ENCODE measurements at regions not wholly inside any gene's neighbourhood (a gene's known extent, or its start where the extent isn't known, plus 50 kb on each side); places are given as distances from the start of the nearest gene placed in this dataset.

GRCh38 chr13:69300131-69300530, 807.5 kb upstream of the ATXN8OS start:
- H3K27me3 Mint-ChIP-seq: no peaks in the 10 kb centered on the region
- H3K9me3 Mint-ChIP-seq: no peaks in the 10 kb centered on the region
- no peaks in the 10 kb centered on the region for H3K4me1 Mint-ChIP-seq
- DNase-seq: no peak
- ATAC-seq (ENCODE audit: low read depth): no peak
- POLR2A ChIA-PET: no interaction called here
- no peak overlapping the region for H3K27ac Mint-ChIP-seq
- H3K36me3 Mint-ChIP-seq: no peaks in the 10 kb centered on the region
- H3K4me3 Mint-ChIP-seq: no peak overlapping the region

GRCh38 chr13:69296130-69296529, 811.5 kb upstream of the ATXN8OS start:
- no peak overlapping the region for H3K4me3 Mint-ChIP-seq
- no peaks in the 10 kb centered on the region for H3K4me1 Mint-ChIP-seq
- no peaks in the 10 kb centered on the region for H3K27me3 Mint-ChIP-seq
- POLR2A ChIA-PET: no interaction called here
- no peaks in the 10 kb centered on the region for H3K36me3 Mint-ChIP-seq
- DNase-seq (no peak), ATAC-seq (ENCODE audit: low read depth) (no peak)
- H3K9me3 Mint-ChIP-seq: peaks cover 2% of the 10 kb centered on the region
- H3K27ac Mint-ChIP-seq: no peak overlapping the region

- POLR2A ChIA-PET: no interaction called here
- H3K9me3 Mint-ChIP-seq: peaks cover 3% of the 10 kb centered on the region
- no peaks in the 10 kb centered on the region for H3K27me3 Mint-ChIP-seq
- no peak for DNase-seq
- ATAC-seq (ENCODE audit: low read depth): no peak
- H3K4me3 Mint-ChIP-seq: no peak overlapping the region
- no peaks in the 10 kb centered on the region for H3K36me3 Mint-ChIP-seq
- no peaks in the 10 kb centered on the region for H3K4me1 Mint-ChIP-seq
- no peak overlapping the region for H3K27ac Mint-ChIP-seq
These were observed 814.7 kb upstream of the ATXN8OS start for GRCh38 chr13:69292789-69293425.

GRCh38 chr13:69291292-69291906, 816.2 kb upstream of the ATXN8OS start:
- H3K4me1 Mint-ChIP-seq: no peaks in the 10 kb centered on the region

GRCh38 chr13:69288026-69288425, 819.6 kb upstream of the ATXN8OS start:
- H3K27ac Mint-ChIP-seq: no peak overlapping the region
- no peak overlapping the region for H3K4me3 Mint-ChIP-seq
- H3K27me3 Mint-ChIP-seq: no peaks in the 10 kb centered on the region
- H3K9me3 Mint-ChIP-seq: peaks cover 2% of the 10 kb centered on the region
- DNase-seq (no peak), ATAC-seq (ENCODE audit: low read depth) (no peak)
- no peaks in the 10 kb centered on the region for H3K4me1 Mint-ChIP-seq
- POLR2A ChIA-PET: no interaction called here
- no peaks in the 10 kb centered on the region for H3K36me3 Mint-ChIP-seq

More at GRCh38 chr13:69291292-69291906, 816.2 kb upstream of the ATXN8OS start:
- Mint-ChIP-seq H3K9me3 (peaks cover 3% of the 10 kb centered on the region), H3K36me3 (no peaks in the 10 kb centered on the region), H3K27ac (no peak overlapping the region), H3K27me3 (no peaks in the 10 kb centered on the region), H3K4me3 (no peak overlapping the region)
- POLR2A ChIA-PET: no interaction called here
- DNase-seq: no peak
- no peak for ATAC-seq (ENCODE audit: low read depth)

GRCh38 chr13:69287050-69287698, 820.5 kb upstream of the ATXN8OS start:
- DNase-seq: no peak

GRCh38 chr13:69283837-69284236, 823.8 kb upstream of the ATXN8OS start:
- Mint-ChIP-seq H3K4me1 (no peaks in the 10 kb centered on the region), H3K4me3 (no peak overlapping the region), H3K27me3 (no peaks in the 10 kb centered on the region), H3K9me3 (peaks cover 1% of the 10 kb centered on the region), H3K36me3 (no peaks in the 10 kb centered on the region), H3K27ac (no peak overlapping the region)
- ATAC-seq (ENCODE audit: low read depth) (no peak), DNase-seq (no peak)
- POLR2A ChIA-PET: no interaction called here

More at GRCh38 chr13:69287050-69287698, 820.5 kb upstream of the ATXN8OS start:
- Mint-ChIP-seq H3K4me1 (no peaks in the 10 kb centered on the region), H3K9me3 (peaks cover 2% of the 10 kb centered on the region), H3K27me3 (no peaks in the 10 kb centered on the region), H3K4me3 (no peak overlapping the region), H3K36me3 (no peaks in the 10 kb centered on the region), H3K27ac (no peak overlapping the region)
- no peak for ATAC-seq (ENCODE audit: low read depth)
- POLR2A ChIA-PET: no interaction called here

- Mint-ChIP-seq H3K36me3 (no peaks in the 10 kb centered on the region), H3K27me3 (no peaks in the 10 kb centered on the region), H3K9me3 (peaks cover 1% of the 10 kb centered on the region), H3K4me1 (no peaks in the 10 kb centered on the region), H3K27ac (no peak overlapping the region), H3K4me3 (no peak overlapping the region)
- ATAC-seq (ENCODE audit: low read depth) (no peak), DNase-seq (no peak)
- POLR2A ChIA-PET: no interaction called here
These were observed 824.3 kb upstream of the ATXN8OS start for GRCh38 chr13:69283301-69283700.

GRCh38 chr13:69280399-69280798, 827.2 kb upstream of the ATXN8OS start:
- Mint-ChIP-seq H3K27ac (no peak overlapping the region), H3K4me3 (no peak overlapping the region), H3K9me3 (peaks cover 1% of the 10 kb centered on the region), H3K4me1 (no peaks in the 10 kb centered on the region), H3K36me3 (no peaks in the 10 kb centered on the region), H3K27me3 (no peaks in the 10 kb centered on the region)
- POLR2A ChIA-PET: no interaction called here
- DNase-seq (no peak), ATAC-seq (ENCODE audit: low read depth) (no peak)

- Mint-ChIP-seq H3K4me1 (no peaks in the 10 kb centered on the region), H3K4me3 (no peak overlapping the region), H3K27me3 (no peaks in the 10 kb centered on the region), H3K9me3 (peaks cover 1% of the 10 kb centered on the region), H3K27ac (no peak overlapping the region), H3K36me3 (no peaks in the 10 kb centered on the region)
- ATAC-seq (ENCODE audit: low read depth) (no peak), DNase-seq (no peak)
- POLR2A ChIA-PET: no interaction called here
These were observed 828.4 kb upstream of the ATXN8OS start for GRCh38 chr13:69279213-69279612.

GRCh38 chr13:69274231-69274630, 833.4 kb upstream of the ATXN8OS start:
- ATAC-seq (ENCODE audit: low read depth) (no peak), DNase-seq (no peak)
- H3K27ac Mint-ChIP-seq: no peak overlapping the region
- no peak overlapping the region for H3K4me3 Mint-ChIP-seq
- H3K36me3 Mint-ChIP-seq: no peaks in the 10 kb centered on the region
- H3K27me3 Mint-ChIP-seq: no peaks in the 10 kb centered on the region
- peaks cover 2% of the 10 kb centered on the region for H3K9me3 Mint-ChIP-seq
- POLR2A ChIA-PET: no interaction called here
- H3K4me1 Mint-ChIP-seq: no peaks in the 10 kb centered on the region

- H3K4me3 Mint-ChIP-seq: no peak overlapping the region
- H3K9me3 Mint-ChIP-seq: peaks cover 2% of the 10 kb centered on the region
- H3K36me3 Mint-ChIP-seq: no peaks in the 10 kb centered on the region
- no peak for ATAC-seq (ENCODE audit: low read depth)
- H3K27me3 Mint-ChIP-seq: no peaks in the 10 kb centered on the region
- DNase-seq: no peak
- H3K4me1 Mint-ChIP-seq: no peaks in the 10 kb centered on the region
- POLR2A ChIA-PET: no interaction called here
- no peak overlapping the region for H3K27ac Mint-ChIP-seq
These were observed 843.0 kb upstream of the ATXN8OS start for GRCh38 chr13:69264362-69265334.

- H3K27me3 Mint-ChIP-seq: no peaks in the 10 kb centered on the region
- H3K4me1 Mint-ChIP-seq: no peaks in the 10 kb centered on the region
- POLR2A ChIA-PET: no interaction called here
- ATAC-seq (ENCODE audit: low read depth) (no peak), DNase-seq (no peak)
- peaks cover 5% of the 10 kb centered on the region for H3K9me3 Mint-ChIP-seq
- no peak overlapping the region for H3K4me3 Mint-ChIP-seq
- no peak overlapping the region for H3K27ac Mint-ChIP-seq
- no peaks in the 10 kb centered on the region for H3K36me3 Mint-ChIP-seq
These were observed 864.3 kb upstream of the ATXN8OS start for GRCh38 chr13:69243366-69243765.
